Sciatic nerve (tissue), 2 donors: ENCODE measurements at regions not wholly inside any gene's neighbourhood (a gene's known extent, or its start where the extent isn't known, plus 50 kb on each side); places are given as distances from the start of the nearest gene placed in this dataset.

Source experiments
- ATAC-seq: fragments of 200-7000 bp; cut with Tn5 transposase; one replicate; pipeline ENCODE4 v1.9.1; 2020; ENCODE audit warnings: mild to moderate bottlenecking, moderate library complexity
- DNase-seq: peaks from one replicate; pipeline ENCODE4 v3.0.0-alpha.2; 2020; ENCODE audit warnings: low spot score
- intact Hi-C: fragments of 100-400 bp; cut with DNase I; formaldehyde crosslinking; loops from one replicate; pipeline ENCODE4 v1.14.2; 2022
- donor health status: DM: no; HTN: no; CAD: no.
- donor health status: DM: no; HTN: no; CAD: no.

DNA sequence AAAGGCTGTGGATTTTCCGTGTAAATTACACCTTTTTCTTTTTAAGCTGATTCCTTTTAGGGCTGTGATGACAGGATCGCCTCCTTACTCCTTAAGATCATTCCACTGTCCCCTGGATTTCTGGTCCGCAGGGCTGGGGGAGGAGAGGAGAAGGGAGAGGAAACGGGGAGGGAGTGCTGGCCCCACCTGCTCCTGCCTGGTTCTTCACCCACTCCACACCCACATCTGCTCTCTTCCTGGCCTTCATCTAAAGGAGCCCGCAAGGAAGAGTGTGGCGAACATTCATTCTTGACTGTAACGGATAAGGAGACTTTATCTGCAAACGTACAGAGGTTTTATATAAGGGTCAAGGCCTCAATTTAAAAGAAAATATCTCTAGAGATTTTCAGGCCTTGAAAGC, 242.0 kb downstream of the RHOU start:
- no peak for ATAC-seq
- no peak for DNase-seq
- intact Hi-C loops = no loop called here

DNA sequence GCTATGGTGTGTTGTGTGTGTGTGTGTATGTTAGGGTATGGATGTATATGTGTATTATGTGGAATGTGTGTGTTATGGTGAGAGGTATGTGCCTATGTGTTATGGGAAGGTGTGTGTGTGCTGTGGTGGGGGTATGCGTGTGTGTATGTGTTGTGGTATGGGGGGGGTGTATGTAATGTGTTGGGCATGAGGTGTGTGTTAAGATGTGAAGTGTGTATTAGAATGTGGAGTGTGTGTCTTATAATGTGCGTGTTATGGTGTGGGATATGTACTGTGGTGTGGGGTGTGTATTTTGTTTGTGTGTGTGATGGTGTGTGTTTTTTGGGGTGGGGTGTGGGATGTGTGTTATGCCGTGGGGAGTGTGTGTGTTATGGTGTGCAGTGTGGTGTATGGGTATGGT, 242.5 kb downstream of the RHOU start:
- DNase-seq (no peak), ATAC-seq (no peak)
- intact Hi-C loops = no loop called here

DNA sequence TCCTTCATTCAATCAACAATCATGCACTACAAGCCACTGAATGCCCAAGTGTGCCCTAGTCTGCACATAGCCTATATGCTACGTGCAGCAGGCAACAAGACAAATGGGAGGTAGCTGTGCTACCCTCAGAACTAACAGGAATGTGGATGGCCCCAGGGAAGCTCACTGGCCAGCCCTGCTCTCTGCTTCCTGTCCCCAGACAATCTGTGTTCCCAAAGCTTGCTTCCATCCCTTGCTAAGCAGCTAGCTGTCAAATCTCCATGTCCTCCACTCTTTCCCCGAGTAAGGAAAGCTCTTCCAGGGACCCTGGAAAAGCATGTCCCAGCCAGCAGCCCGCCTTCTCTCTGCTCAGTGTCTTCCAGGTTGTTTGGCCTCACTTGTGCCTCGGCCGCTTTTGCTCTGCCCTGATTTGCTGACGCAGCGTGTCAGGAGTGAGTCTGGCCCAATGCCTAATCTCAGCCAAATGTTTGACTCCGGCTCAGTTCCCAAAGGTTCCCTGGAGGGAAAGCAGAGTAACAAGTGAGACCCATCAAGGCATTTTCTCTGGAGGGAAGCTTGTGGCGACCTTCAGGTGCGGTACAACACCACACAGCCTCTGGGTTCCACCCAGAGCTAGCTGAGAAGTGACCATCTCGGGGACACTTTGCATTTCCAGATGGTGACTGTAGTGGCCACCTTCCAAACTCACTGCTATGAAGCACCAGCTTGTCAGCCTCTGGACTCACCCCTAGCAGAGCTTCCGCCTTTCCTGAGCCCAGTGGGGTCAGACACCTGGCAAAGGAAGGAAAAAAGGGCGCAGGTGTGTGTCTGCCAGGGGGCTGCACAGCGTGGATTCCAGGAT, 243.4 kb downstream of the RHOU start:
- DNase-seq (peak; percentile 78), ATAC-seq (peak; percentile 88)
- intact Hi-C loops = no loop called here

DNA sequence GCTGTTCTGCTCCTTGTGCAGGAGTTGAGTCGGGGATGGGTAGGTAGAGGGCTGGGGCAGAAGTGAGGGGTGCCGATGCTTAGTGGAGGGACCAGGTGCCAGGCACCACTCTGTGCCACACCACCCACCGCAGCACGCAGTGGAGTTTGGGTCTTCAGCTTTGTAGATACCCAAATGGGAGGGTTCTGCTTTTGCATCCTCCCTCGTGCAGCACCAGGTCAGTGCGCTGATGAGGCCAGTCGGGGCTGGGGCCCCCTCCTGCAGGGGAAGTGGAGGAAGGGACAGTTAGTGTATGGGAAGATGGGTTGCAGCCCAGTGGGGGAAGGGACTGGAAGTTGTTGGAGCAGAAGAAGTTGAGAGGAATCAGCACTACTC, 244.0 kb downstream of the RHOU start:
- DNase-seq (no peak), ATAC-seq (peak; percentile 45)
- intact Hi-C loops = no loop called here

DNA sequence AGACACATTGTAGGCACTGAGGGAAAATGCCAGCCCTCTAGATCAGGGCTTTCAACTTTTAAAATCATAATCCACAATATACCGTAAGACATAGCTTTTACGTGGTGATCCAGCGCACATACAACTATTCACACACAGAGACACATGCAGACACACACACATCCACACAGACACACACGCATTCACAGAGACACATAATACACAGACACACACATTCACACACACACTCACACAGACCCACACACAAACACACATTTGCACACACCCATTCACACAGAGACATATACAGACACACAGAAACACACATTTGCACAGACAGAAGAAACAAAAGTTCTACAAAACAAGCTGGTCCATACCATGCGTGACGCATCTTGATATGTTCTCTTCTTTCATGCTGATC, 244.5 kb downstream of the RHOU start:
- ATAC-seq = no peak
- intact Hi-C loops = no loop called here
- DNase-seq = no peak

DNA sequence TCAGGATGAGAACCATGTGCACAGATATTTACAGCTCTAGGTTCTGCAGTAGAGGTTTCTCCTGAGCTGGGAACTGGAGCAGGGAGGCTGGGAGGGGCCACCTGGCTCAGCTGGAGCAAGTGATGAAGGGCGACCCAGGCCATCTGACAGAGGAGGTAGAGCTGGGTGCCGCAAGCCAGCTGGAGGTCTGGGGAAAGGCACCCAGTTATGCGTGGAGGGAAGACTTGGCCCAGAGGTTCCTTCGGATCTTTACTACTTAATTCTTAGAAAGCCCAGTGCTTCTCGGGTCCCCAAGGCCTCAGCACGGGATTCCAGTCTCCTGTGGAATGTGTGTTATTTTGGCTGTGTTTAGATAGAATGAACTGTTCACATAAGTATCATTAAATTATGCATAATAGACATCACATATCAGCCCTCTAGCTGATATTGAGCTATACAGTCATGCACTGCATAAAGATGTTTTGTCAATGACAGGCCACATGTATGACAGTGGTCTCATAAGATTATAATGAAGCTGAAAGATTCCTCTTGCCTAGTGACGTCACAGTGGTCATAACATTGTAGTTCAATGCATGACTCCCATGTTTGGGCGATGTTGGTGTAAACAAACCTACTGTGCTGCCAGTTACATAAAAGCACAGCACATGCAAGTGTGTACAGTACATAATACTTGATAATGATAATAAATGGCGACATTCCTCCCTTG, 245.1 kb downstream of the RHOU start:
- intact Hi-C loops = no loop called here
- no peak for ATAC-seq
- no peak for DNase-seq

DNA sequence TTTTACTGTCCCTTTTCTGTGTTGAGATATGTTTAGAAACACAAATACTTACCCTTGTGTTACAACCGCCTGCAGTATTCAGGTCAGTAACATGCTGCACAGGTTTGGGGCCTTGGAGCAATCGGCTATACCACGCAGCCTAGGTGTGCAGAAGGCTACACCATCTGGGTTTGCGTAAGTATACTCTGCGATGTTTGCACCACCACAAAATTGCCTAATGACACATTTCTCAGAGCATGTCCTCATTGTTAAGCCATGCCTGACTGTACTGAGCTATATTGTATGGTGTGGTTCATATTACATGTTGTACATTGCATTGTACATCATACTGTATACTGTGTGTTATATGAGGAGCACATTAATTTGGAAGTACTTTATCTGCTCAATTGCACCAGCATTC, 247.4 kb downstream of the RHOU start:
- intact Hi-C loops = no loop called here
- DNase-seq (no peak), ATAC-seq (no peak)

DNA sequence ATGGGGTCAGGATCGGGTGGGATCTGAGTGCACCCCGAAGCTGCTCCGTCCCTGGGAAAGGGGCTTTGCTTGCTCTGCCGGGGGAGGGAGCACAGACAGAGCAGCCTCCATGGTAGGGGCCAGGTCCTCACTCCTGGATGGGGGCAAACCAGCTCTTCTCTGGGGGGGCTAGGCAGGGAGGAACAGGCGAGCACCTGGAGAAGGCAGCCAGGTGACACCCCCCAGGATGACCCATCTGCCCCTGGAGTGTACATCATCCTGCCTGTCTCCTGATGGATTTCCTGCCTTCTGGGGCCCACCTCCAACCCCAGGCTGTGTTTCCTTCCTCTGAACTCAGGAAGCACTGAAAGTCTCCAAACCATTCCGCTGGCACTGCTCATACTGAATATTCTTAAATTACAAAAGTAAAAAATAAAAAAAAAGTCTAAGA, 248.0 kb downstream of the RHOU start:
- DNase-seq (no peak), ATAC-seq (no peak)
- intact Hi-C loops = no loop called here

DNA sequence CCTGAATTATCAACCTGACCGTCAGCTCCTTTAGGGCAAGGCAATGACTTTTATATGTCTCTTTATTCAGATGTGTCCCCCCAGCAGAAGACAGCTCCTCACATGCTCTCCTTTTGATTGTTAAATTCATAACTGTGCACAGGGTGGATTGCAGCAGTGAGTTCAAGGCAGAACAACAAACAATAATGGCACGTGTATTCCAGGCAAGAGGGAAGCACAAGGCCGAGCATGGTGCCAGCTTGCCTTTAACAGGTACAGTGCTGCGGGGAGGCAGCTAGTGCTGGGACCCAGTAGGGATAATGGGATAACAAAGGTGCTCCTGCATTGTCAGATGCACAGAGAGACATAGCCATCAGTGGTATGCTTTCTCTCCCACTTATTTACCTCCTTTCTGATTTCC, 248.4 kb downstream of the RHOU start:
- intact Hi-C loops = no loop called here
- DNase-seq (no peak), ATAC-seq (no peak)

DNA sequence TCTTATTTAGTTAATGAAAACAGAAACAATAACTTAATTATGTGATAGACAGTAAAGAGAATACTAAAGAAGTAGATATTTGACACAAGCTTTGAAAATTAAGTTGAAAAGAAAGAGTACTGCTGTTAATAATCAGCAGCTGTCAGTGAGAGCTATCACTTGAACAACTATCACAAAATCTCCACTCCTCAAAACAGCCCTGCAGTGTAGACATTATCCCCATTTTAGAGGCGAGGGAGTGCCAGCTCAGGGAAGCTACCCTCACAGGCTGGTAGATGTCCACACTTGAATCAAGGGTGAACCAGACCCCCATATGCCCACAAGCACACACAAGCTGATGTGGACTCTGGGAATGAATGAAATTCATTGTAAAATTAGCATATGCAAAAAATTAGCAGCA, 248.8 kb downstream of the RHOU start:
- ATAC-seq (no peak), DNase-seq (no peak)
- intact Hi-C loops = no loop called here

DNA sequence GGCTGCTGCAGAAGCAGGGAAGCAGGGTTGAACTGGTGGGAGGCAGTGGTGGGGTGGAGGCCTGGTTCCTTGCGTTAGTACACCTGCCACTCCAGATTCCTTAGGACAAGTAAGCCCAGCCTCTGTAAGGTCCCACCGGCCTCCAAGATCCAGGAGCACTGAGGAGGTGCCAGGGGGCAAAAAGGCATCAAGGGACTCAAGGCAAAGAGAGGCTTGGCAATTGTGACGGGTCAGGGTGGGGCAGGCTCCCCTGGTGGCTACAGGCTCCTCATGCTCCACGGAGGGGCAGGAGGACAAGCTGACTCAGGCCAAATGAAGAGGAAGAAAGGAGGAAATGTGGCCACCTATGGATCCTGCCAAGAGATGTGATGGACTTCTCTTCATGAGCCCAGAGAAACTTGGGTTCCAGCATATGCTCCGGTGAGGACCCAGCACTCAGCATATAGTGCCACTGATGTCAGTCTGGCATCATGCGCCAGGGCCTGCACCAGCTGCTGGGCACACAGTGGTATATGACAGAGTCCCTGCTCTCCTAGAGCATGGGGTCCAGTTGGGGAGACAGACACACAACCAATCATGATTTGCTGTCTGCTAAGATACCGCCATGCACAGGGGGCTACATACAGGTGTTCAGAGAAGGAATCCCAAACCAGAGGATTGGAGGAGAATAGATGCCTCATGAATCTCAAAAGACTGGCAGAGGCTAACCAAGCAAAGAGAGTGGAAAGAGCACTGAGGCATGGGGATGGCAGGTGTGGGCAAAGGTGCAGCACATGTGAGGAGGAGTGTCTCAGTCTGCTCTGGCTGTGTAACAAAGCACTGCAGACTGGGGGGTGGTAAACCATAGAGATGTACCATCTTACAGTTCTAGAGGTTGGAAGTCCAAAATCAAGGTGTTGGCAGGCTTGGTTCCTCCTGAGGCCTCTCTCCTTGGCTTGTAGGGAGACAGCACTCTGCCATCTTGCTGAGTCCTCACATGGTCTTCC, 249.7 kb downstream of the RHOU start:
- ATAC-seq = no peak
- DNase-seq = no peak
- intact Hi-C loops = no loop called here

DNA sequence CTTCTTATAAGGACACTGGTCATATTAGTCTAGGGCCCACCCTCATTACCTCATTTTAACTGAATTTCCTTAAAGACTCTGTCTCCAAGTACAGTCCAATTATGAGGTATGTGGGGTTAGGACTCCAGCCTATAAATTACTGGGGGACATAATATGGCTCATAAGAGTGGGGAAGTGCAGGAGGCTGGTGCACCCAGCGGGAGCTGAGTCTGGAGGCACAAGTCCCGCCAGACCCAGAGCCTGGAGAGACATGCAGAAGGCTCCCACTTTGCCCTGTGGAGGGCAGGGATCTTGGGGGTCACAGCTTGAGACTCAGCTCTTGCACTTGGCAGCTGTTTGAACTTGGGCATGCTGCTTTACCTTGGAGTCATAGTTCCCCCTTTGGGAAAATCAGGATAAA, 250.4 kb downstream of the RHOU start:
- intact Hi-C loops = no loop called here
- no peak for ATAC-seq
- DNase-seq = no peak

DNA sequence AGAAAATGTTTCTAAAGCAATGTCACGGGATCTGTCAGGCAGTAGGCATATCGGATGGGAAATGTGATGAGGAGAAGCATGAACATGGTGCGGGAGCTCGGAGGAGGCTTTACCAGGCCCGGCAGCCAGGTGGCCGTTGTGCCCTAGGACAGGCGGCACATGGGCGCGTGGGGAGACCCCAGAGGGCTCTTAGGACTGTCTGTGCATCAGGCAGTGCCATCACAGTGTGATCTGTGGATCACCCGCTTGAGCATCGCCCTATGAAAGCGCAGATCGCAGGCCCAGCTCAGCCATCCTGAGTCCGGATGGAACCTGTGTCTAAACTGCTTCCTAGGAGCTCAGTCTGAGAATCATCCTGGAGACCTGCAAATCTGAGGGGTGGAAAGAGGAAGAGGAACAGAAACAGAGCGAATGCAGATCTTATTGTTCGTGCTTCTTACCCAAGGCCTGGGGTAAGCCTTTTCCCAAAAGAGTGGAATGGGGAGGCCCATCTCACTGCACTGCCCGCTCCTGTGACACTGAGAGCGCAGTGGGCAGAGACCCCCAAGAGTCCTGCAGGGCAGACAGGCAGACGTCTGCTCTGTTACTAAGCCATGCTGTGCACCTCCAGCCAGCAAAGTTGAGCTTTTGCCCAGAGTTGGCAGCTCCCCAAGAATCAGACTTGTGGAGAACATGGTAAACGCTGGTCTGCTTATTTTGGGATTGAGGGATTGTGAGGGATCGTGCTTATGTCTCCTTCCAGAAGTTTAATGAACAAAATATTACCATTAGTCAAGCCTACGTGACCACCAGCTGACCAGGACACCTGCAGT, 251.0 kb downstream of the RHOU start:
- intact Hi-C loops = no loop called here
- ATAC-seq (no peak), DNase-seq (no peak)

DNA sequence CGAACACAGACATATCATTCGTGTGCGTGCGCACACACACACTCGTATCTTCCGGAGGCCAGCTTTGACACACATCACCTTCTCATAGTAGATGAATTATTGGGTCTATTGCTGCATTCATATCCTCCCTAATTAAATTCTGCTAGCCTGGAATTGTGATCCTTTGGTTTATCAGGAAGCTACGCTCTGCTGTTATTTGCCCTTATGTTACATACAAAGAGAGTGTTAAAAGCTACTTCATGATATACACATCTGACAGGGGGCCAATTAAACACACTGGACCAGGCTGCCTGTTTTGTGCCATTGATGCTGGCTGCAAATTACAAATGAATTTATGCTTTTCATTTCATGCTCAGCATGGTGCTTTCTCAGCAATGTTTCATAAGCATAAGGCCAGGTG, 252.0 kb downstream of the RHOU start:
- no peak for ATAC-seq
- intact Hi-C loops = no loop called here
- DNase-seq = no peak

DNA sequence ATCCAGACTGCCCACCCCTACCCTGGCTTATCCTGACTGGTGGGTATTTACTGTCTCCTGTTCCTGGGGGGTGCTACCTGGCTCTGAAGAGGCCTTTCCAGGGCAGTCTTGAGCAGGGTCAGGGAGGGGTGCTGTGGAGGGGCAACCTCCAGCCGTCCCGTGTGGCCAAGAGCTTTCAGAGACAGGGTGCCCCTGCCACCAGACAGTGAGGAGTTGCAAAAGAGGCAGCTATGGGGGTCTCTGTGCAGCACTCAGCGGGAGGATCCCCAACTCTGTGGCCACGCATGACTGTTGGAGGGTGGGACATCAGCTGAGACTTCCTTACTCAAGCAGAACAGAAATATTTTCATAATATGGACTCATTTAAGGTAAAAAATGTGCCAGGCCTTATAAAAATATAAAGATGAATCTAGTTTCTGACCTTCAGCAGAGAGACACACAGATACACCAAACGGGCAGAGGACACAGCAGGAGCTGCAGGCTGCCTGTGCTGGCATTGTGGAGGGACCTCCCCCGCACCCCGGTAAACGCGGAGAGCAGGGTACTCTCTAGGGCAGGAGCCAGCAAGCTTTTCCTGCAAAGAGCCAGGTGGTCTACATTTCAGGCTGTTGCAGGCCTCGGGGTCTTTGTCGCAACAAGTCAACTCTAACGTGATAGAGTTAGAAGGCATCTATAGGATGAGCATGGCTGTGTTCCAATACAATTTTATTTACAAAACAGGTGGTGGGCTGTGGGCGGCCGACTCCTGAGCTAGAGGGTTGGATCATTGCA, 252.6 kb downstream of the RHOU start:
- no peak for ATAC-seq
- no peak for DNase-seq
- intact Hi-C loops = no loop called here

DNA sequence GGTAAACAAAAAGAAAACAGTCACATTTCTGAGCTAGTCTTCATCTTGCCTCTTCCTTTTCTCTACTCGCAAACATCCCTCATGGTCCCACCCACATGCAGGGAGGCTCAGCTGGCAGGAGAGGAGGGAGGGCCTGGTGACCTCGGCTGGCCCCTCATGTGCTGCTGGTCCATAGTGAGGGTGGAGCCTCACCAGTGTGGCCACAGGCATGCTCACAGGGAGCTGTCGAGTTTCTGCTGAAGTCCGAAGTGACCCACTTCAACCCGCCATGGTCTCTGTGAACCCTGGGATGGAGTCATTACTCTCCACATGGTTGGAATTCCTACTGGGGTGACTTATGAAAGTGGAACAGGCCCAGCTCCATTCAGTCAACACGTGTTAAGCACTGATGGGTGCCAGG, 253.4 kb downstream of the RHOU start:
- no peak for DNase-seq
- intact Hi-C loops = no loop called here
- no peak for ATAC-seq

DNA sequence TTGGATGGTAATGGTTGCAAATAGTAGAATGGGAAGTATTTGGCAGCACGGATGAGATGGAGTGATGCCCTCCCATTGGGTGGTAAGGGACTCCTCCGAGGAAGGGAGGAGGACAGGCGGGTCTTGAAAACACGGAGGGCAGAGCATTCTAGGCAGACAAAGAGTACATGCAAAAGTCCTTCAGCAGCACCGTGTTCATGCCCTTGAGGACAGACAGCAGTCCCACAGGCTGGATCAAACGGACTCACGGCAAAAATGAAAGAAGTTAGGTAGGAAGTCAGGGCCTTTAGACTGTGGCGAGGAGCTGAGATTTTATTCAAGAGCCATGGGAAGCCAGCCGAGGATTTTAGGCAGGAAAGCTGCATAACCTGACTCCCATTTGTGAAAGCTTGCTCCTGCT, 253.9 kb downstream of the RHOU start:
- intact Hi-C loops = no loop called here
- ATAC-seq (no peak), DNase-seq (no peak)

DNA sequence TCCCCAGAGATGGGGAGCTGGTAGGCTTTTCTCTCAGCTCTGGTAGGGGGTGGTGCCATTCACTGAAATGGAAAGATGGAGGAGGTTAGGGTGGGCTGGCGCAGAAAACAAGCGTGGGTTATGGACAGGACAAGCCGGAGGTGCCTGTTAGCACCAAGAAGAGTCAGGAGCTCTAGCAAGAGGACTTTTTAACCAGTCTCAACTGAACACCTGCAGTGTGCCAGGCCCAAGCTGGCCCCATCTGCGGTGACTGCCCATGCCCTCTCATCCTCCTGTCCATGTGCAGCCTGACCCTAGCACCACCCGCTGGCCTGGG, 254.4 kb downstream of the RHOU start:
- no peak for DNase-seq
- intact Hi-C loops = no loop called here
- no peak for ATAC-seq
